GM23338 (cell line): ENCODE measurements at regions not wholly inside any gene's neighbourhood (a gene's known extent, or its start where the extent isn't known, plus 50 kb on each side); places are given as distances from the start of the nearest gene placed in this dataset.
"Not testable (repeated sequence)": the region's sequence is repeated elsewhere in the genome, so short reads cannot be mapped to it uniquely, and the experiment has no call there.

Source experiments
- CREB1 ChIP-seq: fragments of 250-450 bp; sonication (Bioruptor Pico); IDR thresholded peaks from 2 replicates; pipeline ENCODE4 v1.5.0; 2020; ENCODE audit warnings: low read depth, mild to moderate bottlenecking, moderate library complexity
- EZH2 ChIP-seq: fragments of 200-600 bp; sonication (generic); IDR thresholded peaks from one replicate; pipeline ENCODE4 v1.8.0; 2017; ENCODE audit warnings: antibody characterized with exemption, mild to moderate bottlenecking, low read depth; ENCODE audit not compliant: unreplicated experiment
- EZH2phosphoT487 ChIP-seq: fragments of 200-600 bp; sonication (generic); IDR thresholded peaks from one replicate; pipeline ENCODE4 v1.8.1; 2018; ENCODE audit warnings: antibody characterized with exemption; ENCODE audit not compliant: unreplicated experiment
- POLR2AphosphoS5 ChIP-seq: IDR thresholded peaks from 2 replicates; pipeline ENCODE4 v1.6.1; 2016; ENCODE audit warnings: antibody characterized with exemption, low read depth
- ZNF114 ChIP-seq: fragments of 250-450 bp; sonication (Bioruptor Pico); IDR thresholded peaks from 2 replicates; pipeline ENCODE4 v1.5.0; 2020; ENCODE audit warnings: mild to moderate bottlenecking, moderate library complexity
- TF ChIP-seq, protein P1 (sequence below), 2 experiments: fragments of 200-600 bp in 1 of 2; sonication (generic) in 1 of 2; conservative IDR thresholded peaks; 2 replicates each; pipeline versions ENCODE4 v1.5.1 to v1.6.1; 2016 to 2017; ENCODE audit warnings: antibody characterized with exemption in 2 of 2, low read depth in 2 of 2, mild to moderate bottlenecking in 2 of 2, moderate library complexity in 1 of 2
- TF ChIP-seq, protein P2 (sequence below): IDR thresholded peaks from one replicate; pipeline ENCODE4 v1.6.1; 2018; ENCODE audit warnings: antibody characterized with exemption; ENCODE audit not compliant: unreplicated experiment

DNA sequence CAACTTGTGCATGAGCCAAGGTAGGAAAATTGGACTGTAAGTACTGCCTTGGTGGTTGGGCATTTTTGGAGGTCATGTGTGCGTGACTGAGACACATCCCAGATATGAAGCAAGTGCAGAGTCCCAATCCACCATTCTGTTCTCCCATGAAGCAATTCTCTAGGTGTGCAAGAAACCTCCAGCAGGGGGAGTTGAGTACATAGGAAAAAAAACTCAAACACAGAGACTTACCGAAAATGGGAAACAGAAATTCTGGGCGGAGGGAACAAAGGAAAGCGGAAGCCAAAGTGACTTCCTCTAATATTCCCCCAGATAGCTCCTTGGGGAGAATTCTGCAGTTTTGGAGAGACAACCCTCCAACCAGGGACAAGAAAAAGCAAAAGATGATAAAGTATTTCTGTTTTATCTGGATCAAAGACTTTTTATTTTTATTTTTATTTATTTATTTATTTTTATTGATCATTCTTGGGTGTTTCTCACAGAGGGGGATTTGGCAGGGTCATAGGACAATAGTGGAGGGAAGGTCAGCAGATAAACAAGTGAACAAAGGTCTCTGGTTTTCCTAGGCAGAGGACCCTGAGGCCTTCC, 76.9 kb downstream of the APOBEC1 start:
- not testable (repeated sequence) for TF ChIP-seq CREB1 (CRISPR knock-in tag); POLR2AphosphoS5; EZH2; EZH2phosphoT487; ZNF114 (CRISPR knock-in tag)
- TF ChIP-seq, protein P1, sequence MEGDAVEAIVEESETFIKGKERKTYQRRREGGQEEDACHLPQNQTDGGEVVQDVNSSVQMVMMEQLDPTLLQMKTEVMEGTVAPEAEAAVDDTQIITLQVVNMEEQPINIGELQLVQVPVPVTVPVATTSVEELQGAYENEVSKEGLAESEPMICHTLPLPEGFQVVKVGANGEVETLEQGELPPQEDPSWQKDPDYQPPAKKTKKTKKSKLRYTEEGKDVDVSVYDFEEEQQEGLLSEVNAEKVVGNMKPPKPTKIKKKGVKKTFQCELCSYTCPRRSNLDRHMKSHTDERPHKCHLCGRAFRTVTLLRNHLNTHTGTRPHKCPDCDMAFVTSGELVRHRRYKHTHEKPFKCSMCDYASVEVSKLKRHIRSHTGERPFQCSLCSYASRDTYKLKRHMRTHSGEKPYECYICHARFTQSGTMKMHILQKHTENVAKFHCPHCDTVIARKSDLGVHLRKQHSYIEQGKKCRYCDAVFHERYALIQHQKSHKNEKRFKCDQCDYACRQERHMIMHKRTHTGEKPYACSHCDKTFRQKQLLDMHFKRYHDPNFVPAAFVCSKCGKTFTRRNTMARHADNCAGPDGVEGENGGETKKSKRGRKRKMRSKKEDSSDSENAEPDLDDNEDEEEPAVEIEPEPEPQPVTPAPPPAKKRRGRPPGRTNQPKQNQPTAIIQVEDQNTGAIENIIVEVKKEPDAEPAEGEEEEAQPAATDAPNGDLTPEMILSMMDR (conservative IDR thresholded peaks at IDR 0.05; ENCODE audit: low read depth in 2 of 2) = peak; percentile 66 to 72
- TF ChIP-seq, protein P2, sequence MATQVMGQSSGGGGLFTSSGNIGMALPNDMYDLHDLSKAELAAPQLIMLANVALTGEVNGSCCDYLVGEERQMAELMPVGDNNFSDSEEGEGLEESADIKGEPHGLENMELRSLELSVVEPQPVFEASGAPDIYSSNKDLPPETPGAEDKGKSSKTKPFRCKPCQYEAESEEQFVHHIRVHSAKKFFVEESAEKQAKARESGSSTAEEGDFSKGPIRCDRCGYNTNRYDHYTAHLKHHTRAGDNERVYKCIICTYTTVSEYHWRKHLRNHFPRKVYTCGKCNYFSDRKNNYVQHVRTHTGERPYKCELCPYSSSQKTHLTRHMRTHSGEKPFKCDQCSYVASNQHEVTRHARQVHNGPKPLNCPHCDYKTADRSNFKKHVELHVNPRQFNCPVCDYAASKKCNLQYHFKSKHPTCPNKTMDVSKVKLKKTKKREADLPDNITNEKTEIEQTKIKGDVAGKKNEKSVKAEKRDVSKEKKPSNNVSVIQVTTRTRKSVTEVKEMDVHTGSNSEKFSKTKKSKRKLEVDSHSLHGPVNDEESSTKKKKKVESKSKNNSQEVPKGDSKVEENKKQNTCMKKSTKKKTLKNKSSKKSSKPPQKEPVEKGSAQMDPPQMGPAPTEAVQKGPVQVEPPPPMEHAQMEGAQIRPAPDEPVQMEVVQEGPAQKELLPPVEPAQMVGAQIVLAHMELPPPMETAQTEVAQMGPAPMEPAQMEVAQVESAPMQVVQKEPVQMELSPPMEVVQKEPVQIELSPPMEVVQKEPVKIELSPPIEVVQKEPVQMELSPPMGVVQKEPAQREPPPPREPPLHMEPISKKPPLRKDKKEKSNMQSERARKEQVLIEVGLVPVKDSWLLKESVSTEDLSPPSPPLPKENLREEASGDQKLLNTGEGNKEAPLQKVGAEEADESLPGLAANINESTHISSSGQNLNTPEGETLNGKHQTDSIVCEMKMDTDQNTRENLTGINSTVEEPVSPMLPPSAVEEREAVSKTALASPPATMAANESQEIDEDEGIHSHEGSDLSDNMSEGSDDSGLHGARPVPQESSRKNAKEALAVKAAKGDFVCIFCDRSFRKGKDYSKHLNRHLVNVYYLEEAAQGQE = not testable (repeated sequence)
